ENCODE measurements at regions not wholly inside any gene's neighbourhood (a gene's known extent, or its start where the extent isn't known, plus 50 kb on each side); places are given as distances from the start of the nearest gene placed in this dataset.

DNA sequence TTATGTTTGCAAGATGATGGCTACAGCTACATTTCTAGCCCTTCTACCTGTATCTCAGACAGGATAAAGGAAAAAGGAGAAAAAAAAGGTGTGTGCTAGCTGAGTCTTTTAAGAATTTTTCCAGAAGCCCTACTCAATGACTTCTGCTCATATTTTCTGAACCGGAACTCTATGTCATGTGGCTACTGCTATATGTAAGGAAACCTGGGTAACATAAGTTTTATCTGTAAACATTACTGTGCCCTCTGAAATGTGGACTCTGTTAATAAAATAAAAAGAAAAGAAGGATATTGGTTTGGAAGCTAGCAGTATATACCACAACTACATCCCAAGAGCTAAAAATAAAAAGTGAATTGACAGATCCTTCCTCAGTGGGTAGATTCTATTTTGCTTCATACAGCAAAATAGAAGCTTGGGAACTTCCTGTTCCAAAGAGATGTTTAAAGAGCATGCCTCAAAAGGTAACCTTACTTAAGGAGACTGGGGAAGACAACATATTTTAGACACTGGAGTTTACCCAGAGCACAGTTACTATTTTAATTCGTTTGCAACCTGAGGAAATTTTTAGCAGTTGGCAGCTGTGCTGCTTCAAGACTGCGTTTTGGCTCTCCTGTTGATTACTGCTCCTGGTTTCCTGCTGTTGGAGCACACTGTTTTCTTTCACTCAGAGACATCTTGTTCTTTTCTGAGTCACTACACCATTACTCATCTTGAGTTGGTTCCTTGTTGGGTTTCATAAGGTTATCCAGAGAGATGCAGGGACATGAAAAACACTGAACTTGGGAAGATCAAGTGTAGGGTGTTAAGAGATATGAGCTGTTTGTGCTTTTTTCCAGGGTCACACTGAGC, 280.7 kb downstream of the NFKBIZ start:
- Mint-ChIP-seq H3K27ac (no peak overlapping the region), H3K9me3 (no peaks in the 10 kb centered on the region), H3K4me1 (peaks cover 9% of the 10 kb centered on the region), H3K4me3 (peak overlapping the region; percentile 24), H3K27me3 (no peaks in the 10 kb centered on the region), H3K36me3 (ENCODE audit: low read depth) (no peaks in the 10 kb centered on the region)
- peak; percentile 93 for ATAC-seq (replicated peaks)

DNA sequence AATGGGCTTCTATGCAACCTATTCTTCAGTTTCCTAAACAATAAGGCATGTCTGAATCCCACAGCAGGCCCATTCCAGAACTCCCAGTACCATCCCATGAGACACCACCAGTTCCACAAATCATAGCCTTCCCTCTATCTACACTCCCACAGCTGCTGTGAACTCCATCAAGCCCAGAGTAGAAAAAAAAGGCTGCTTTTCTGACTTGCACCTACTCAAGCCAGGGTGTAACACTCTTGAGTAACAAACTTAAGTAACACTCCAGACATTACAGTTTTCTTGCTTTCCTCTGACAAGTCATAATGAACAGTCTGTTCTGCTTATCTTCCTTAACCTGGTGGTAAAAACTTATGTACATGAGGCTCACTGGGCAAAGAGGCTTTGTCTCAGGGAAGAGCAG, 283.1 kb downstream of the NFKBIZ start:
- peaks cover 13% of the 10 kb centered on the region for H3K4me1 Mint-ChIP-seq
- no peaks in the 10 kb centered on the region for H3K27me3 Mint-ChIP-seq
- H3K9me3 Mint-ChIP-seq: no peaks in the 10 kb centered on the region
- H3K36me3 Mint-ChIP-seq (ENCODE audit: low read depth): no peaks in the 10 kb centered on the region
- ATAC-seq (replicated peaks): no peak
- H3K27ac Mint-ChIP-seq: no peak overlapping the region
- H3K4me3 Mint-ChIP-seq: no peak overlapping the region

DNA sequence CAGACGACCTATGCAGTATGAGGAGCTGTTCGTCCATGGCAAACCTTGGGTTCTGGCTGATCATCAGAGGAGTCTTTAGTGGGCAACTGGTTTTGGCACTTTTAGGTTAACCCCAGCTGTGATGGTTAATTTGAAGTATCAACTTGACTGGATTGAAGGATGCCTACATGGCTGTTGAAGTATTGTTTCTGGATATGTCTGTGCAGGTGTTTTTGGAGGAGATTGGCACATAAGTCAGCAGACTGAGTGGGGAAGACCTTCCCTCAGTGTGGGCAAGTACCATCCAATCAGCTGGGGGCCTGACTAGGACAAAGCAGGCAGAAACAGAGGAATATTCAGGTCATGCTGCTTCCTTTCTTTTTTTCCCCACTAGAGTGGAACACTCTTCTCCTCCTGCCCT, 284.1 kb downstream of the NFKBIZ start:
- Mint-ChIP-seq H3K27me3 (no peaks in the 10 kb centered on the region), H3K4me1 (peaks cover 13% of the 10 kb centered on the region), H3K27ac (no peak overlapping the region), H3K4me3 (no peak overlapping the region), H3K9me3 (no peaks in the 10 kb centered on the region), H3K36me3 (ENCODE audit: low read depth) (no peaks in the 10 kb centered on the region)
- peak; percentile 38 for ATAC-seq (replicated peaks)

DNA sequence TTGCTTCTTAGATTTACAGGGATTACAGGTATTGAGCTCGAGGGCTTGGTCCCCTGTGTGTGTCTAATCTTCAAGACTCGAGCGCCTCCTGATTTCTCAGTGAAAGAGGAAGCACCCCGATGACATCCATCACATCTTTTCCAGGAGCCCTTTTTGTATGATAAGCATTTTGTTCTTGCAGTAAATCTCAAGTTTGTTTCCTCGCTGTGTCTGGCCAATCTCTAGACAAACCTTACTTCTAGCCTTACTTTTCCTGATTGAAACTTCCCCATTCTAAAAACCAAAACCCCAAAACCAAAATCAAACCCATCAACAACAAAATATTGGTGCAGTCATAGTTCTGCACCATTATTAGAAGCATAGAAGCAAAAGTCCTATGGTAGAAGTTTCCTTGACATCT, 286.0 kb downstream of the NFKBIZ start:
- H3K36me3 Mint-ChIP-seq (ENCODE audit: low read depth): no peaks in the 10 kb centered on the region
- H3K27ac Mint-ChIP-seq: no peak overlapping the region
- peaks cover 9% of the 10 kb centered on the region for H3K4me1 Mint-ChIP-seq
- H3K9me3 Mint-ChIP-seq: no peaks in the 10 kb centered on the region
- H3K4me3 Mint-ChIP-seq: no peak overlapping the region
- no peak for ATAC-seq (replicated peaks)
- no peaks in the 10 kb centered on the region for H3K27me3 Mint-ChIP-seq

DNA sequence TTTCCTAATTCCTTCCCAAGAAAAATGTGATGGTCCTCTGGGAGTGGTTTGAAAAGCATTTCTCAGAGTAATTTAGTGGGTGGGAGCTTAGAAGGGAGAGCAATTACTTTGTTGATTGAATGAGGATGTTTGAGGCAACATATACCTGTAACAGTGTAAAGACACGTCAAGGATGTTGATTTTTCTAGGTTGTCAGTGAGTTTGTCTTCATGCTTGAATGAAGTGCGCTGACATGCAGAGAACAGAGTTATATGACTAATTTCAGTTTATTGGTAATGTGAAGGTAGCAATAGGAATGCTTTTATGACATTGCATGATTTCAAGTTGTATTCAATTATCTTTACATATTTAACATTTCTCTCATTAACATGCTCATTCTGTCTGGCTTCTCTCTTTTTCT, 286.9 kb downstream of the NFKBIZ start:
- Mint-ChIP-seq H3K27ac (no peak overlapping the region), H3K4me3 (no peak overlapping the region), H3K4me1 (peaks cover 4% of the 10 kb centered on the region), H3K9me3 (no peaks in the 10 kb centered on the region), H3K27me3 (no peaks in the 10 kb centered on the region), H3K36me3 (ENCODE audit: low read depth) (no peaks in the 10 kb centered on the region)
- no peak for ATAC-seq (replicated peaks)

DNA sequence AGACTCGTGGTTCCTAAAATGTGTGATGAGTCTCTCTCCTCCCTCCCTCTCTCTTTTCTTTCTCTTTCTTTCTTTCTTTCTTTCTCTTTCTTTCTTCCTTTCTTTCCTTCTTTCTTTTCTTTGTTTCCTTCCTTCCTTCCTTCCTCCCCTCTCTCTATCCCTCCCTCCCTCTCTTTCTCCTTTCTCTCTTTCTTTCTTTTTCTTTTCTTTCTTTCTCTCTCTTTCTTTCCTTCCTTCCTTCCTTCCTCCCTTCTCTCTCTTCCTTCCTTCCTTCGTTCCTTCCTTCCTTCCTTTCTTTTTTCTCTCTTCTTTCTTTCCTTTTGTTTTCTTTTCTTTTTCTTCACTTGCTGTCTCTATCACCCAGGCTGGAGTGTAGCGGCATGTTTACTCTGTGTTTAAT, 290.8 kb downstream of the NFKBIZ start:
- no peak for ATAC-seq (replicated peaks)
- Mint-ChIP-seq H3K4me1 (peaks cover 4% of the 10 kb centered on the region), H3K27ac (no peak overlapping the region), H3K9me3 (no peaks in the 10 kb centered on the region), H3K27me3 (no peaks in the 10 kb centered on the region), H3K4me3 (no peak overlapping the region), H3K36me3 (ENCODE audit: low read depth) (no peaks in the 10 kb centered on the region)

DNA sequence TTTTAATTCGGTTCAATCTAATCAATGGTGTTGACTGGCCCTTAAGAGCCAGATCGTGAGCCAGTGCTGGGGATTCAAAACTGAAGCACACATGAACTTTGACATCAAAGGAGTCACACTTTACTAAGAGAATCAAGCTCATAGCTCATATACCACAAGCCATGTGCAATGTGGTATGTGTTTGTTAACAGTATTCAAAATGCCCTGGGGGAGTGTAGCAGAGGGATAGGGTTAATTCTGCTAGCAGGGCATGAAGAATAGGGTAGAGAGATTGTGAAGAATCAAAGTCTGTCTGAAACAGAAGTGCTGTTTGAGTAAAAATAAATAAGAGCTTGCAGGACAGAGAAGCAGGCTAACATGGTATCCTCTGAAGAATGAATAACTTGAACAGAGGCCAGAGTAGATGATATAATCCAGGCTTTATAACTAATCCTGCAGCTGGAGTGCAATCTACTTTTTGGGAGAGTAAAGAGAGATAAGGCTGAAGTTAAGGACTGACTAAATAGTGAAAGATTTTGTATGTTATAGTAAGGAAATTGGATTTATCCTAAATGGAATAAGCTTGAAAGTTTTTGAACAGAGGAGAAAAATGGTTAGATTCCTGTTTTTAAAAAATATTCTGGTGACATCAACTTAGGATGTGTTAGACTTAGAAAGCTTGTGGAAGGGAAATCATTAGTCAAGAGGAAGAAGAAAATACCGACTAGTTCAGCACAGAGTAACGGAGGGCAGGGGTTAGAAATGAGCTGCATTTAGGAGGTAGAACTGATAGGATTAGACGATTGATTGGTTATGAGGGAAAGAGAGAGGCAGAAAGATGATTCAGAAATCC, 292.0 kb downstream of the NFKBIZ start:
- no peak overlapping the region for H3K4me3 Mint-ChIP-seq
- no peaks in the 10 kb centered on the region for H3K9me3 Mint-ChIP-seq
- no peaks in the 10 kb centered on the region for H3K27me3 Mint-ChIP-seq
- no peaks in the 10 kb centered on the region for H3K36me3 Mint-ChIP-seq (ENCODE audit: low read depth)
- no peak overlapping the region for H3K27ac Mint-ChIP-seq
- no peak for ATAC-seq (replicated peaks)
- no peaks in the 10 kb centered on the region for H3K4me1 Mint-ChIP-seq

DNA sequence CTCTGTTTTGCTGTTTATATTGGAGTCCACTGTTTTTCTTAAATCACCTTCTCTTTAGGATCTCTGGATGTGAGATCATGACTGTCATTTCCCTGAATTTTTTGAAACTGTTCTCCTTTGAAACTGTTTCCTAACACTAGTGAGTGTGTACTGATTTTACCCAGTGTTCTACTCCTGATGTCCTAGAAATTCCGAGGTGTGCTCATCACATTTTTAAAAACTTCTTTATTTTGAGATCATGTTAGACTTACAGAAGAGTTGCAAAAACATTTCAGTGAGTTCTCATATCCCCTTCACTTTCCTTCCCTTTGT, 292.6 kb downstream of the NFKBIZ start:
- no peaks in the 10 kb centered on the region for H3K36me3 Mint-ChIP-seq (ENCODE audit: low read depth)
- H3K4me1 Mint-ChIP-seq: no peaks in the 10 kb centered on the region
- no peaks in the 10 kb centered on the region for H3K27me3 Mint-ChIP-seq
- ATAC-seq (replicated peaks): no peak
- H3K9me3 Mint-ChIP-seq: no peaks in the 10 kb centered on the region
- no peak overlapping the region for H3K27ac Mint-ChIP-seq
- no peak overlapping the region for H3K4me3 Mint-ChIP-seq

DNA sequence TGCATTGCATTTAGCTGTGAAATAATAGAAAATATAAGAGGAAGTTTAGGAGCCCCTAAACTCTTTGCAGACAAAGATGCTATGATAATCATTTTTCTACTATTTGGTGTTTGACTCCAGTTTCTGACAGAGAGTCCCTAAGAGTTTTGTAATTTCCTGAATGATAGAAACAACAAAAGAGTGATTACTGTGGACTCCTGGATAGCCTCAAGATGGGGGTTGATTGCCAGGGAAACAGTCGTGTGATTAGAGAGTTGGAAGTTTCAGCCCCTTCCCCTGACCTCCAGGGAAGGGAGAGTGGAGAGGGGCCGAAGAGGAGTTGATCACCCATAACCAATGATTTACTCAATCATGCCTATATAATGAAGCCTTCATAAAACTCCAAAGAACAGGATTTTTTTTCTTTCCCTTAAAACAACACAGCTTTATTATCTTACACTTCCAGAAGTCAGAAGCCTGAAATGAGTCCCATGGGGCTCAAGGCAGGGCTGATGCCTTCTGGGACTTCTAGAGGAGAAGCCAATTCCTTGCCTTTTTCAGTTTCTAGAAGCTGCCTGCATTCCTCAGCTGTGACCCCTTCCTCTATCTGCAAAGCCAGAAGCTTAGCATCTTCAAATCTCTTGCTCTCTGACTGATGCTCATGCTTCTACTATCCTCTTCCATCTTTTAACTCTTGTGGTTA, 292.3 kb upstream of the ZPLD1 start:
- Mint-ChIP-seq H3K27me3 (no peaks in the 10 kb centered on the region), H3K27ac (no peak overlapping the region), H3K4me3 (no peak overlapping the region), H3K4me1 (no peaks in the 10 kb centered on the region), H3K9me3 (no peaks in the 10 kb centered on the region), H3K36me3 (ENCODE audit: low read depth) (no peaks in the 10 kb centered on the region)
- no peak for ATAC-seq (replicated peaks)

DNA sequence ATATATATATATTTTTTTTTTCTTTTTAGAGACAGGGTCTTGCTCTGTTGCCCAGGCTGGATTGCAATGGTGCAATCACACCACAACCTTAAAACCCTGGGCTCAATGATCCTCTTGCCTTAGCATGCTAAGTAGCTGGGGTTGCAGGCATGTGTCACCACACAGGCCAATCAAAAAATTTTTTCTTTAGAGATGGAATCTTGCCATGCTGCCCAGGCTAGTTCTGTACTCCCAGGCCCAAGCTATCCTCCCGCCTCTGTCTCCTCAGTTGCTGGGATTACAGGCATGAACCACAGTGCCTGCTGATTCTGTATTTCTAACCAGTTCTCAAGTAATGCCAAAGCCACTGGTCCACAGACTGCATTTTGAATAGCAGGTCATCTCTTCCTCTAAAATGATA, 291.3 kb upstream of the ZPLD1 start:
- Mint-ChIP-seq H3K36me3 (ENCODE audit: low read depth) (no peaks in the 10 kb centered on the region), H3K4me3 (no peak overlapping the region), H3K9me3 (no peaks in the 10 kb centered on the region), H3K27me3 (no peaks in the 10 kb centered on the region), H3K27ac (no peak overlapping the region), H3K4me1 (no peaks in the 10 kb centered on the region)
- no peak for ATAC-seq (replicated peaks)

DNA sequence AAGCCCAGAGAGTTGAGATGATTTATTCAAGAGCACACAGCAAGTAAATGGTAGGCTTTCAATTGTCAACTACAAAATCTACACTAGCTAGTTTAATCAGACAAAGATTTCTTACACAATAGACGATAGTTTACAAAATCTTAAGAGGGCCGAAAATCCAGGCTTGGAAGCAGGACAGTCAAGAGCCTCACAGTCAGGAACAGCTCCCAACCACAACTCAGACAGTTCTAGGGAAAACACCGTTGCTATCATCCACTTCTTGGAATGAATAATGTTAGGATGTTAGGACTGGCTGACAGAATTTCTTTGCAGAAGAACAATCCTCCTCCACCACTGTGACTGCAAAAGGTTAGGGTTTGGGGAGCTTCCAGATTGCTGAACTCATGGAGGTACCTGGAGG, 290.8 kb upstream of the ZPLD1 start:
- Mint-ChIP-seq H3K4me3 (no peak overlapping the region), H3K27ac (no peak overlapping the region), H3K9me3 (no peaks in the 10 kb centered on the region), H3K4me1 (no peaks in the 10 kb centered on the region), H3K27me3 (no peaks in the 10 kb centered on the region), H3K36me3 (ENCODE audit: low read depth) (no peaks in the 10 kb centered on the region)
- ATAC-seq (replicated peaks): no peak

DNA sequence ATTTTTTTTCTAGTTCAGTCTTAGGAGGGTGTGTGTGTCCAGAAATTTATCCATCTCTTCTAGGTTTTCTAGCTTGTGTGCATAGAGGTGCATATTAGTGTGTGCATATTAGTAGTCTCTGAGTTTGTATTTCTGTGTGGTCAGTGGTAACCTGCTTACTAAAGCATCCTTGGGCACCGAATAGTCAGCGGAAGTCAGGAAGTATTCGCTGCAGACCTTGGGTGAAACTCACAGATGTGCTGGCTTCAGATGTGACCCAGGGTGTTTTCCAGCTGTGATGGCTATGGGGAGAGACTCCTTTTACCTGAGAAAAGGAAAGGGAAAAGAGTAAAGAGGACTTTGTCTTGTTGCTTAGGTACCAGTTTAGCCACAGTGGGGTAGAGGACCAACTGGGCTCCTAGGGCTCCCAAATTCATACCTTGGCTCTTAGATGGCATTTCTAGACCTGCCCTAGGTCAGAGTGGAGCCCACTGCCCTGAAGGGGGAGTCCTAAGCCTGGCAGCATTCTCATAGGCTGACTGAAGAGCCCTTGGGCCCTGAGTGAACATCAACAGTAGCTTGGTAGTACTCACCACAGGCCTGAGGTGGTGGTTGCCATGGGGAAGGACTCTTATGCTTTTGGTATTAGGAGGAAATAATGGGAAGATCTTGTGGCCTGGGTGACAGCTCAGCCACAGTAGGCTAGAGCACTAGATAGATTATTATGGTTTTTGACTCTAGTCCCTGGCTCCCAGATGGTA, 286.0 kb upstream of the ZPLD1 start:
- Mint-ChIP-seq H3K36me3 (ENCODE audit: low read depth) (no peaks in the 10 kb centered on the region), H3K27me3 (no peaks in the 10 kb centered on the region), H3K4me1 (no peaks in the 10 kb centered on the region), H3K27ac (no peak overlapping the region), H3K4me3 (no peak overlapping the region), H3K9me3 (peaks cover 13% of the 10 kb centered on the region)
- ATAC-seq (replicated peaks): no peak

DNA sequence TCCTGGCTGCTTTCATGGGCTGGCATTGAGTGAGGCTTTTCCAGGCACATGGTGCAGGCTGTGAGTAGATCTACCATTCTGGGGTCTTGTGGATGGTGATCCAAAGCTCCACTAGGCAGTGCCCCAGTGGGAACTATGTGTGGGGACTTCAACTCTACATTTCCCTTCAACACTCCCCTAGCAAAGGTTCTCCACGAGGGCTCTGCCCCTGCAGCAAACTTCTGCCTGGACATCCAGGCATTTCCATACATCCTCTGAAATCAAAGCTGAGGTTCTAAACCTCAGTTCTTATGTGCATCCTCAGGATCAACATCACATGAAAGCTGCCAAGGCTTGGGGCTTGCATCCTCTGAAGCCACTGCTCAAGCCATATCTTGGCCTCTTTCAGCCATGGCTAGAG, 282.9 kb upstream of the ZPLD1 start:
- Mint-ChIP-seq H3K9me3 (peaks cover 13% of the 10 kb centered on the region), H3K4me1 (no peaks in the 10 kb centered on the region), H3K27ac (no peak overlapping the region), H3K27me3 (no peaks in the 10 kb centered on the region), H3K4me3 (no peak overlapping the region), H3K36me3 (ENCODE audit: low read depth) (no peaks in the 10 kb centered on the region)
- no peak for ATAC-seq (replicated peaks)

DNA sequence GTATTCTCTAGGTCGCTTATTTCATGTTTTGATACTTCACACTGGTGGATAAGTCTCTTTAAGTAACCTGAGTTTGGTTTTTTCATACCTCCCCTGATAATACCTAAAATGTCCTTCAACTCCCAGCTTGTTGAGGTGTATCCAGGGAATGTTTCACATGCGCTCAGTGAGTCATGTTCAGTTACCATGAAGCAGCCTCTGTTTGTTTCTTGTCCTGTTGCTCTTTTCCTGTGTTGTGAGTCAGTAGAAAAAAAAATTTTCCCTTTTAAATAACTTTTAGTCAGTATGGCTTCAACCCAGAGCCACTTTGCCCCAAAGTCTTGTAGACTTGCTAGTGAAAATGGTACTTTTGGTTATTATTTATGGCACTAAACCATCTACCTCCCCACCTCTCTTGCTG, 278.4 kb upstream of the ZPLD1 start:
- no peak overlapping the region for H3K4me3 Mint-ChIP-seq
- peak; percentile 43 for ATAC-seq (replicated peaks)
- H3K27ac Mint-ChIP-seq: no peak overlapping the region
- H3K4me1 Mint-ChIP-seq: no peaks in the 10 kb centered on the region
- peaks cover 5% of the 10 kb centered on the region for H3K9me3 Mint-ChIP-seq
- H3K36me3 Mint-ChIP-seq (ENCODE audit: low read depth): no peaks in the 10 kb centered on the region
- no peaks in the 10 kb centered on the region for H3K27me3 Mint-ChIP-seq

Measured in activated T-helper 17 cell treated with anti-CD3 and anti-CD28 coated beads, Interleukin-2, amount 50 U/mL, for 72 hours (primary cell).